GM12873 (cell line): ENCODE measurements at regions not wholly inside any gene's neighbourhood (a gene's known extent, or its start where the extent isn't known, plus 50 kb on each side); places are given as distances from the start of the nearest gene placed in this dataset.

Source experiments
- TF ChIP-seq, protein P1 (sequence below): IDR thresholded peaks from 2 replicates; pipeline ENCODE4 v1.5.1; 2012; ENCODE audit warnings: low read depth, mild to moderate bottlenecking, moderate library complexity, low read length, control low read depth; ENCODE audit not compliant: insufficient read depth; ENCODE audit errors: missing control alignments

GRCh38 chr2:12348216-12348615 is 368.5 kb upstream of the TRIB2 start:
- TF ChIP-seq, protein P1, sequence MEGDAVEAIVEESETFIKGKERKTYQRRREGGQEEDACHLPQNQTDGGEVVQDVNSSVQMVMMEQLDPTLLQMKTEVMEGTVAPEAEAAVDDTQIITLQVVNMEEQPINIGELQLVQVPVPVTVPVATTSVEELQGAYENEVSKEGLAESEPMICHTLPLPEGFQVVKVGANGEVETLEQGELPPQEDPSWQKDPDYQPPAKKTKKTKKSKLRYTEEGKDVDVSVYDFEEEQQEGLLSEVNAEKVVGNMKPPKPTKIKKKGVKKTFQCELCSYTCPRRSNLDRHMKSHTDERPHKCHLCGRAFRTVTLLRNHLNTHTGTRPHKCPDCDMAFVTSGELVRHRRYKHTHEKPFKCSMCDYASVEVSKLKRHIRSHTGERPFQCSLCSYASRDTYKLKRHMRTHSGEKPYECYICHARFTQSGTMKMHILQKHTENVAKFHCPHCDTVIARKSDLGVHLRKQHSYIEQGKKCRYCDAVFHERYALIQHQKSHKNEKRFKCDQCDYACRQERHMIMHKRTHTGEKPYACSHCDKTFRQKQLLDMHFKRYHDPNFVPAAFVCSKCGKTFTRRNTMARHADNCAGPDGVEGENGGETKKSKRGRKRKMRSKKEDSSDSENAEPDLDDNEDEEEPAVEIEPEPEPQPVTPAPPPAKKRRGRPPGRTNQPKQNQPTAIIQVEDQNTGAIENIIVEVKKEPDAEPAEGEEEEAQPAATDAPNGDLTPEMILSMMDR, result no peak

DNA sequence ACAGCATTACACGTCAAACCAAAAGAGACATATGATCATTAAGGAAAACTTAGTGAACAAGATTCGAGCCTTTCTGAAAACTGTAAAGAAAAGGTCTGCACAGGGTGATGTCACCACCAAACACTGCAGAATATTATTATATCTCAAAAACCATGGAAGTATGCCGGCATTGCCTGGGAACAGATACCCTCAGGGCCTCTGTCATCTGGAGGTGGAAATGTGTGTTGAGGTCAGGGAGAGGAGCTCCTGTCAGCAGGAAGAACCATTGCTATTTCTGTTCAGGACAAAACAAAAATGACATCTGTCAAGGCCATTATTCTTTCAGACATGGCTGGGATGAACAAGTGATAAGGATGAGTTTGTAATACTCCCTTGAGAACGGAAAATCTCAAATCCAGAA is 365.9 kb upstream of the TRIB2 start:
- TF ChIP-seq, protein P1, result no peak

DNA sequence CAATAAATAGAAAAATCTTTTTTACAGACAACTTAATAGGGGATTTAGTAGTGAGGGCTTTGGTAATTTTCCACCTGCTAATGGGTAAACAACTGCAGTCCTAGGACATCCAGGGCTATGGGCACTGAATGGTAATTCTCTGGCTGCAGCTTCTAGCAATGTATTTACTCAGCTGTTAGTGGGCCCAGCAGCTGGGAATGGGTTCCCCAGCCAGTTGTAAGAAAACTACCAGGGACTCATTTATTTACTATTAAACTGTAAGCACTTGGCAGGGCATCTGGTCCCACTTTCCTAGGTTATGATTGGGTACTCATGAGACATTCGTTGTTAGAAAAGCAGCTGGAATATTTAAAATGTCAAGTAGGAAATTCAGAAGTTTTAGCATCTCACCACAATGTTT is 363.8 kb upstream of the TRIB2 start:
- TF ChIP-seq, protein P1, result no peak

GRCh38 chr2:12361506-12361905 is 355.2 kb upstream of the TRIB2 start:
- TF ChIP-seq, protein P1, result no peak

GRCh38 chr2:12363138-12363537 is 353.6 kb upstream of the TRIB2 start:
- TF ChIP-seq, protein P1, result no peak

DNA sequence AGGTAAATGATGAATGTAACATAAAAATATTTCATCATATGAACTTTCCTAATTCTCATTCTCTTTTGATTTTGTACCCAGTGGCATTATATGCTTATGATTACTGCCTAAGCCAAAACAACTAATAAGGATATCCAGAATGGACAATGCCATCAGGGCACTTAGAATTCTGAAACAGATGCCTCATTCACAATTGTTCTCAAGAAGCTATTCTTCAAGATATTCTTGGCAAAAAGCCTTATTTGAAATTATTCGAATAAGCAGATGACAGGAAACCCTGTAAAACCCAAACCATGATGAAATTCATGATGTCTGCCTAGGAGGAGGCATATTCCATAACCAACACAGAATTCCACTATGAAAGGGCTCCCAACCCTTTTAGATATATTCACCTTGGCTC is 353.2 kb upstream of the TRIB2 start:
- TF ChIP-seq, protein P1, result no peak

DNA sequence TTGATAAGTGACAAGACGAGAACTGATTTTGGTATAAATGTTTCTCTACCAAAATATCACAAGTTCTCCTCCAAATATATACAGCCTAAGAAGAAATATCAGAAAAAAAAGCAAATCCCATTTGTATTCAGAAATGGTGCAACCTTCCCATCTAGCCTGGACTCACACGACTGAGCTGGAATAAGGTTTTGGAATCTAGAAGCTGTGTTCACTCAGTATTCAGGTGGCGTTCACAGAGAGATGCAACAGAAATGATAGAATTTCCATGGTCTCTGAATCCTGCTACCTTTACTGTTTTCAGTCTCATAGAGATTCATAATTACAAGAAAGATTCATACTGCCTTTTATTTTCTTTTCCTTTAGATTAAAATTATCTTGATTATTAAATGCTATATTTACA is 347.2 kb upstream of the TRIB2 start:
- TF ChIP-seq, protein P1, result no peak
